Prostate gland (tissue), 2 donors: ENCODE measurements at regions not wholly inside any gene's neighbourhood (a gene's known extent, or its start where the extent isn't known, plus 50 kb on each side); places are given as distances from the start of the nearest gene placed in this dataset.
"Not testable (repeated sequence)": the region's sequence is repeated elsewhere in the genome, so short reads cannot be mapped to it uniquely, and the experiment has no call there.

ENCODE experiments used
- DNase-seq: peaks from one replicate; pipeline ENCODE4 v3.0.0-alpha.2; 2019; ENCODE audit warnings: low spot score
- H3K27ac ChIP-seq, 2 donors: fragments of 200-600 bp; sonication (generic); 2 replicates each; pipeline ENCODE4 v1.5.1; 2017 to 2019
- H3K27me3 ChIP-seq: fragments of 200-600 bp; sonication (generic); replicated peaks from 2 replicates; pipeline ENCODE4 v1.5.1; 2019; ENCODE audit not compliant: insufficient read depth
- H3K36me3 ChIP-seq, 2 donors: fragments of 200-600 bp; sonication (generic); 1 replicate in 1 of 2; 2 replicates in 1 of 2; pipeline versions ENCODE4 v1.5.1 to v1.8.1; 2017 to 2019
- H3K4me1 ChIP-seq: fragments of 200-600 bp; sonication (generic); replicated peaks from 2 replicates; pipeline ENCODE4 v1.5.1; 2019
- H3K4me3 ChIP-seq, 2 donors: fragments of 200-600 bp; sonication (generic); 2 replicates each; pipeline ENCODE4 v1.5.1; 2017 to 2019
- H3K9me3 ChIP-seq: fragments of 200-600 bp; sonication (generic); 2 replicates; pipeline ENCODE4 v1.5.1; 2017
- CTCF ChIP-seq, 4 experiments: fragments of 200-600 bp in 2 of 4; fragments of 450-650 bp in 2 of 4; sonication (generic) in 2 of 4; IDR thresholded peaks; 1 replicate in 3 of 4; 2 replicates in 1 of 4; pipeline ENCODE4 v1.5.1; 2016 to 2019; ENCODE audit warnings: antibody characterized with exemption in 4 of 4, mild to moderate bottlenecking in 2 of 4, moderate library complexity in 2 of 4
- POLR2A ChIP-seq: fragments of 450-650 bp; IDR thresholded peaks from one replicate; pipeline ENCODE4 v1.6.1; 2016; ENCODE audit warnings: antibody characterized with exemption, mild to moderate bottlenecking
- POLR2AphosphoS5 ChIP-seq: sonication (generic); formaldehyde crosslinking; IDR thresholded peaks from one replicate; pipeline ENCODE4 v1.6.1; 2017; ENCODE audit warnings: antibody characterized with exemption
- WGBS: methylation state at CpG from one replicate; pipeline ENCODE4 v1.1.5; 2018; 5-methylcytosine and 5-hydroxymethylcytosine counted together
- intact Hi-C: fragments of 100-400 bp; cut with DNase I; formaldehyde crosslinking; loops from one replicate; pipeline ENCODE4 v1.14.2; 2022

DNA sequence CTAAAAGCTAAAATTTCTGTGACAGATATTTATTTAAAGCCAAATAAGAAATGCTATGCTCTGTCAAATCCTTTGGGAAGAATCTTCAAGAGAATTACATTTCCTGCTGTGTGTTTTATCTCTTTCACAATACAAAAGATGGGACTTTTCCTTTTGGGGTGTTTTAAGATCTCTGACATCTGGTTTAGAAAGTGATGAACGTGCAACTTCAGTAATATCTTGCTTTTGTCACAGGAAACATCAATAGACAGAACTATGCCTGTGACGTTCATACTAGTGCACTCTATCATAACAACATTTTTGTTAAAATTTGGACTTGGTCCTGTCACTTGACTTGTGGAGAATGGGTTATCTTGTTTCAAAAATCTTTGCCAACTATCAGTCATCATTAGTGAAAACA lies 195.7 kb upstream of the KCNMB2 start:
- no peak overlapping the region for H3K27ac ChIP-seq
- intact Hi-C loops, result no loop called here
- H3K4me3 ChIP-seq, result no peak overlapping the region
- H3K36me3 ChIP-seq, result no peaks in the 10 kb centered on the region
- no peaks in the 10 kb centered on the region for H3K9me3 ChIP-seq
- no peaks in the 10 kb centered on the region for H3K4me1 ChIP-seq
- no peak for DNase-seq
- TF ChIP-seq POLR2AphosphoS5 (no peak), POLR2A (no peak), CTCF (IDR thresholded peaks at IDR 0.05) (no peak)
- 67% methylated on average over 2 of the region's 2 CpGs for whole genome bisulfite sequencing
- no peaks in the 10 kb centered on the region for H3K27me3 ChIP-seq

DNA sequence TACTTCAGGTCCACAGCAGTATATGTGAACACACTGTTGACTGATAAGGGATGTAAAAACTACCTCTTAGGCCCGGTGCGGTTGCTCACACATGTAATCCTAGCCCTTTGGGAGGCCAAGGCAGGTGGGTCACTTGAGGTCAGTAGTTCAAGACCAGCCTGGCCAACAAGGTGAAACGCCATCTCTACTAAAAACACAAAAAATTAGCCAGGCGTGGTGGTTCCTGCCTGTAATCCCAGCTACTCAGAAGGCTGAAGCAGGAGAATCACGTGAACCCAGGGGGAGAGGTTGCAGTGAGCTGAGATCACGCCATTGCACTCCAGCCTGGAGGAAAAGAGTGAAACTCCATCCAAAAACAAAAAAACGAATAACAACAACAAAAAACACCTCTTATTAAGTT lies 194.6 kb upstream of the KCNMB2 start:
- Histone ChIP-seq H3K36me3 (no peaks in the 10 kb centered on the region), H3K27ac (no peak overlapping the region), H3K9me3 (no peaks in the 10 kb centered on the region), H3K27me3 (no peaks in the 10 kb centered on the region), H3K4me1 (no peaks in the 10 kb centered on the region), H3K4me3 (no peak overlapping the region)
- no peak for TF ChIP-seq POLR2AphosphoS5
- WGBS, result 93% methylated on average over 7 of the region's 7 CpGs
- no peak for DNase-seq
- intact Hi-C loops, result no loop called here

GRCh38 chr3:178342111-178342510 lies 194.1 kb upstream of the KCNMB2 start:
- Histone ChIP-seq H3K27ac (no peak overlapping the region), H3K4me3 (no peak overlapping the region), H3K9me3 (no peaks in the 10 kb centered on the region), H3K4me1 (no peaks in the 10 kb centered on the region), H3K36me3 (no peaks in the 10 kb centered on the region), H3K27me3 (no peaks in the 10 kb centered on the region)
- intact Hi-C loops, result no loop called here
- no peak for TF ChIP-seq POLR2A
- no peak for TF ChIP-seq CTCF (IDR thresholded peaks at IDR 0.05)
- no peak for TF ChIP-seq POLR2AphosphoS5
- WGBS, result 73% methylated on average over 2 of the region's 2 CpGs
- DNase-seq, result no peak

GRCh38 chr3:178343433-178344038 lies 192.7 kb upstream of the KCNMB2 start:
- H3K9me3 ChIP-seq, result no peaks in the 10 kb centered on the region
- H3K4me3 ChIP-seq, result no peak overlapping the region
- DNase-seq, result peak; percentile 15
- no peaks in the 10 kb centered on the region for H3K27me3 ChIP-seq
- WGBS, result 84% methylated on average over 5 of the region's 5 CpGs
- TF ChIP-seq POLR2A (no peak), CTCF (IDR thresholded peaks at IDR 0.05) (no peak), POLR2AphosphoS5 (no peak)
- no peaks in the 10 kb centered on the region for H3K36me3 ChIP-seq
- intact Hi-C loops, result no loop called here
- no peaks in the 10 kb centered on the region for H3K4me1 ChIP-seq
- no peak overlapping the region for H3K27ac ChIP-seq

- intact Hi-C loops, result no loop called here
- WGBS, result 93% methylated on average over 4 of the region's 4 CpGs
These were observed 190.3 kb upstream of the KCNMB2 start for GRCh38 chr3:178345944-178346343.

GRCh38 chr3:178348561-178349217 lies 187.5 kb upstream of the KCNMB2 start:
- H3K9me3 ChIP-seq, H3K36me3 ChIP-seq, H3K4me1 ChIP-seq, intact Hi-C loops, DNase-seq, H3K27ac ChIP-seq, H3K27me3 ChIP-seq, H3K4me3 ChIP-seq: not testable (repeated sequence)
- WGBS, result 96% methylated on average over 11 of the region's 11 CpGs

More at GRCh38 chr3:178345944-178346343, 190.3 kb upstream of the KCNMB2 start:
- Histone ChIP-seq H3K9me3 (no peaks in the 10 kb centered on the region), H3K27ac (no peak overlapping the region), H3K4me3 (no peak overlapping the region), H3K36me3 (no peaks in the 10 kb centered on the region), H3K4me1 (no peaks in the 10 kb centered on the region), H3K27me3 (no peaks in the 10 kb centered on the region)
- TF ChIP-seq POLR2A (no peak), POLR2AphosphoS5 (no peak), CTCF (IDR thresholded peaks at IDR 0.05) (no peak)
- no peak for DNase-seq

- DNase-seq, intact Hi-C loops, H3K27me3 ChIP-seq, H3K36me3 ChIP-seq, H3K27ac ChIP-seq, H3K9me3 ChIP-seq, H3K4me3 ChIP-seq, H3K4me1 ChIP-seq: not testable (repeated sequence)
- 97% methylated on average over 4 of the region's 4 CpGs for WGBS
These were observed 187.0 kb upstream of the KCNMB2 start for GRCh38 chr3:178349218-178349596.
